ENCODE measurements at regions not wholly inside any gene's neighbourhood (a gene's known extent, or its start where the extent isn't known, plus 50 kb on each side); places are given as distances from the start of the nearest gene placed in this dataset.

GRCh38 chr17:54666559-54666958 is 234.1 kb upstream of the TOM1L1 start:
- no peaks in the 10 kb centered on the region for H3K79me2 ChIP-seq (ENCODE audit: insufficient read depth, low read depth, low read length)
- no TSS peak for BruUV-seq (replicated peaks)
- TF ChIP-seq CTCF (conservative IDR thresholded peaks at IDR 0.05; ENCODE audit: low read length) (no peak), EZH2phosphoT487 (IDR thresholded peaks at IDR 0.05; ENCODE audit: borderline replicate concordance, low read depth, low read length) (no peak)
- POLR2A ChIA-PET = no interaction called here
- no peaks in the 10 kb centered on the region for H3K36me3 ChIP-seq (ENCODE audit: insufficient read depth, low read length)
- no peaks in the 10 kb centered on the region for H3K9me3 ChIP-seq (ENCODE audit: low read length)
- no peak overlapping the region for H3K27ac ChIP-seq (ENCODE audit: low read depth, low read length, poor library complexity, severe bottlenecking)
- CTCF ChIA-PET (ENCODE audit: unreplicated experiment) = no interaction called here
- H3K4me1 ChIP-seq (ENCODE audit: insufficient read depth, low read length, poor library complexity, severe bottlenecking) = no peaks in the 10 kb centered on the region
- no peaks in the 10 kb centered on the region for H4K20me1 ChIP-seq (ENCODE audit: insufficient read depth, low read length)
- no peaks in the 10 kb centered on the region for H3K9me2 ChIP-seq (ENCODE audit: insufficient read depth, low read length)
- no peak overlapping the region for H3K4me2 ChIP-seq (ENCODE audit: low read length)
- DNase-seq (ENCODE audit: low spot score) = no peak
- no peak overlapping the region for H3K4me3 ChIP-seq (ENCODE audit: low read depth, low read length, poor library complexity, severe bottlenecking)
- intact Hi-C loops (cut with micrococcal nuclease; ENCODE audit: unreplicated experiment) = no loop called here
- no peak overlapping the region for H2AFZ ChIP-seq (ENCODE audit: low read length)

DNA sequence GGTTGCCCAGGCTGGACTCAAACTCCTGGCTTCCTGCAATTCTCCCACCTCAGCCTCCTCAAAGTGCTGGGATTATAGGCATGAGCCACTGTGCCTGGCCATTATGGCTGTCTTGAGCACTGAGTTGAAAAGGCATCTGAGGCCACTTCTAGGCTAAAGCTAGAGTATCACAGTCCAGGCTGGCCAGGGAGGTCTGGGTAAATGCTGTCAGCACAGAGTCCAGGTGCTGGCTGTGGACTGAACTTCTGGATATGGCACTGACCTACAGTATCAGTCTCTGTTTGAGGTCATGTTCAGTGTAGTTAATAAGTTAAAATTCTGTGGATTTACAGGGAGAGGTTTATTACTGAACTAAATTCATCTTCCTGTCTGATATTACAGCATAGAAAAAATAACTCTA is 222.5 kb upstream of the TOM1L1 start:
- no peak overlapping the region for H3K4me2 ChIP-seq (ENCODE audit: low read length)
- BruUV-seq (replicated peaks) = no TSS peak
- H3K79me2 ChIP-seq (ENCODE audit: insufficient read depth, low read depth, low read length) = no peaks in the 10 kb centered on the region
- DNase-seq (ENCODE audit: low spot score) = no peak
- intact Hi-C loops (cut with micrococcal nuclease; ENCODE audit: unreplicated experiment) = no loop called here
- POLR2A ChIA-PET = no interaction called here
- no peak overlapping the region for H3K4me3 ChIP-seq (ENCODE audit: low read depth, low read length, poor library complexity, severe bottlenecking)
- H3K27ac ChIP-seq (ENCODE audit: low read depth, low read length, poor library complexity, severe bottlenecking) = no peak overlapping the region
- no peaks in the 10 kb centered on the region for H3K9me3 ChIP-seq (ENCODE audit: low read length)
- no peaks in the 10 kb centered on the region for H3K36me3 ChIP-seq (ENCODE audit: insufficient read depth, low read length)
- CTCF ChIA-PET (ENCODE audit: unreplicated experiment) = no interaction called here
- H2AFZ ChIP-seq (ENCODE audit: low read length) = no peak overlapping the region
- H3K9me2 ChIP-seq (ENCODE audit: insufficient read depth, low read length) = no peaks in the 10 kb centered on the region
- no peaks in the 10 kb centered on the region for H3K4me1 ChIP-seq (ENCODE audit: insufficient read depth, low read length, poor library complexity, severe bottlenecking)
- no peaks in the 10 kb centered on the region for H4K20me1 ChIP-seq (ENCODE audit: insufficient read depth, low read length)
- TF ChIP-seq CTCF (conservative IDR thresholded peaks at IDR 0.05; ENCODE audit: low read length) = no peak
- no peak for TF ChIP-seq EZH2phosphoT487 (IDR thresholded peaks at IDR 0.05; ENCODE audit: borderline replicate concordance, low read depth, low read length)

- no peaks in the 10 kb centered on the region for H3K9me2 ChIP-seq (ENCODE audit: insufficient read depth, low read length)
- H3K9me3 ChIP-seq (ENCODE audit: low read length) = no peaks in the 10 kb centered on the region
- TF ChIP-seq CTCF (conservative IDR thresholded peaks at IDR 0.05; ENCODE audit: low read length) = no peak
- no peaks in the 10 kb centered on the region for H3K36me3 ChIP-seq (ENCODE audit: insufficient read depth, low read length)
- no peak overlapping the region for H3K4me2 ChIP-seq (ENCODE audit: low read length)
- POLR2A ChIA-PET = no interaction called here
- H4K20me1 ChIP-seq (ENCODE audit: insufficient read depth, low read length) = no peaks in the 10 kb centered on the region
- no peaks in the 10 kb centered on the region for H3K79me2 ChIP-seq (ENCODE audit: insufficient read depth, low read depth, low read length)
- no peak for DNase-seq (ENCODE audit: low spot score)
- H3K4me1 ChIP-seq (ENCODE audit: insufficient read depth, low read length, poor library complexity, severe bottlenecking) = no peaks in the 10 kb centered on the region
- H3K27ac ChIP-seq (ENCODE audit: low read depth, low read length, poor library complexity, severe bottlenecking) = no peak overlapping the region
- BruUV-seq (replicated peaks) = no TSS peak
- intact Hi-C loops (cut with micrococcal nuclease; ENCODE audit: unreplicated experiment) = no loop called here
- no peak overlapping the region for H2AFZ ChIP-seq (ENCODE audit: low read length)
- CTCF ChIA-PET (ENCODE audit: unreplicated experiment) = no interaction called here
- H3K4me3 ChIP-seq (ENCODE audit: low read depth, low read length, poor library complexity, severe bottlenecking) = no peak overlapping the region
Observed at GRCh38 chr17:54680410-54680809, 220.2 kb upstream of the TOM1L1 start.
